ENCODE measurements at regions not wholly inside any gene's neighbourhood (a gene's known extent, or its start where the extent isn't known, plus 50 kb on each side); places are given as distances from the start of the nearest gene placed in this dataset.
"Not testable (repeated sequence)": the region's sequence is repeated elsewhere in the genome, so short reads cannot be mapped to it uniquely, and the experiment has no call there.

- no peak for DNase-seq (ENCODE audit: low spot score)
- TF ChIP-seq, protein P1, sequence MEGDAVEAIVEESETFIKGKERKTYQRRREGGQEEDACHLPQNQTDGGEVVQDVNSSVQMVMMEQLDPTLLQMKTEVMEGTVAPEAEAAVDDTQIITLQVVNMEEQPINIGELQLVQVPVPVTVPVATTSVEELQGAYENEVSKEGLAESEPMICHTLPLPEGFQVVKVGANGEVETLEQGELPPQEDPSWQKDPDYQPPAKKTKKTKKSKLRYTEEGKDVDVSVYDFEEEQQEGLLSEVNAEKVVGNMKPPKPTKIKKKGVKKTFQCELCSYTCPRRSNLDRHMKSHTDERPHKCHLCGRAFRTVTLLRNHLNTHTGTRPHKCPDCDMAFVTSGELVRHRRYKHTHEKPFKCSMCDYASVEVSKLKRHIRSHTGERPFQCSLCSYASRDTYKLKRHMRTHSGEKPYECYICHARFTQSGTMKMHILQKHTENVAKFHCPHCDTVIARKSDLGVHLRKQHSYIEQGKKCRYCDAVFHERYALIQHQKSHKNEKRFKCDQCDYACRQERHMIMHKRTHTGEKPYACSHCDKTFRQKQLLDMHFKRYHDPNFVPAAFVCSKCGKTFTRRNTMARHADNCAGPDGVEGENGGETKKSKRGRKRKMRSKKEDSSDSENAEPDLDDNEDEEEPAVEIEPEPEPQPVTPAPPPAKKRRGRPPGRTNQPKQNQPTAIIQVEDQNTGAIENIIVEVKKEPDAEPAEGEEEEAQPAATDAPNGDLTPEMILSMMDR (IDR thresholded peaks at IDR 0.05; ENCODE audit: extremely low read depth, missing control alignments): no peak
Observed at GRCh38 chr2:83994633-83995179, 464.4 kb downstream of the SUCLG1 start.

- no peak for DNase-seq (ENCODE audit: low spot score)
- TF ChIP-seq, protein P1 (IDR thresholded peaks at IDR 0.05; ENCODE audit: extremely low read depth, missing control alignments): no peak
Observed at GRCh38 chr2:83993873-83994632, 465.0 kb downstream of the SUCLG1 start.

GRCh38 chr2:83991992-83992391, 467.1 kb downstream of the SUCLG1 start:
- TF ChIP-seq, protein P1 (IDR thresholded peaks at IDR 0.05; ENCODE audit: extremely low read depth, missing control alignments): no peak
- no peak for DNase-seq (ENCODE audit: low spot score)

DNA sequence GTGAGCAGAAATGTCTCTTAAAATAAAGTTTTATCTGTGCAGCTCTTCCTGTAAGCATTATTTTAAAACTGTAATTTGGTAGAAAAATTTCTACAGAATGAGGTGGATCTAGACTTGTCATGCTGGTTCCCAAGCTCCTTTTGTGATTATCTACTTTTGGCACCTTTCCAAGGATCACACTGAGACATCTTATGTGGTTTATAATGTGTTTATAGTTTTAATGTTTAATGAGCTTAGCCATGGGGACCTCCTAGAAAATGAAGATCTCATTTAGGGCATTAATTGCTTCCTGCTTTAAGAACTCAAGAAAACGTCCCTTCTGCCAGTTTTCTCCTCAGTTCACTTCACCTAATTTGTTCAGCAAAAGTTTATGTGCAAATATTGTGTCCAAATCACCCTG, 468.4 kb downstream of the SUCLG1 start:
- TF ChIP-seq, protein P1 (IDR thresholded peaks at IDR 0.05; ENCODE audit: extremely low read depth, missing control alignments): no peak
- DNase-seq (ENCODE audit: low spot score): no peak

GRCh38 chr2:83976628-83977027, 482.5 kb downstream of the SUCLG1 start:
- not testable (repeated sequence) for DNase-seq (ENCODE audit: low spot score)

DNA sequence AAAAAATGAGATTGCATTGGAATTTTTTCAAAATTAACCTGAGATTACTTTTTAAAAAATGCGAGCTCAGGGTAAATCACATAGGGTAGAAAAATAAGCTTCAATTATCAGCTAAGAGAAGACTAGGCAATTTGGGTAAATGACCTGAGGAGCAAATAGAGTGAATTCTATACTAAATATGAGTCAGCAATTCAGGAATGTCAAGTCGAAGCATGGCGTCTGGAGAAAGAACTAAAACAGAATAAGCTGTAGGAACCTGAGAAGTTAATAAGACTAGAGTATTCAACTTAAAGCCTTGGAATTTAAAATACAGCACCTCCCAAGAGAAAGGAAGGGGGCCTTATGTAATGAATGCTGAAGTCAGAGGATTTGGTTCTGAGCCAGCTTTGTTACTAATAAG, 487.0 kb downstream of the SUCLG1 start:
- TF ChIP-seq, protein P1 (IDR thresholded peaks at IDR 0.05; ENCODE audit: extremely low read depth, missing control alignments): no peak
- DNase-seq (ENCODE audit: low spot score): no peak

- DNase-seq (ENCODE audit: low spot score): no peak
- TF ChIP-seq, protein P1 (IDR thresholded peaks at IDR 0.05; ENCODE audit: extremely low read depth, missing control alignments): no peak
Observed at GRCh38 chr2:83971547-83971946, 487.5 kb downstream of the SUCLG1 start.

Data from GM20000 (cell line).